ENCODE measurements at regions not wholly inside any gene's neighbourhood (a gene's known extent, or its start where the extent isn't known, plus 50 kb on each side); places are given as distances from the start of the nearest gene placed in this dataset.
"Not testable (repeated sequence)": the region's sequence is repeated elsewhere in the genome, so short reads cannot be mapped to it uniquely, and the experiment has no call there.

GRCh38 chr13:38071340-38071739, 201.8 kb upstream of the TRPC4 start:
- TF ChIP-seq, protein P1, sequence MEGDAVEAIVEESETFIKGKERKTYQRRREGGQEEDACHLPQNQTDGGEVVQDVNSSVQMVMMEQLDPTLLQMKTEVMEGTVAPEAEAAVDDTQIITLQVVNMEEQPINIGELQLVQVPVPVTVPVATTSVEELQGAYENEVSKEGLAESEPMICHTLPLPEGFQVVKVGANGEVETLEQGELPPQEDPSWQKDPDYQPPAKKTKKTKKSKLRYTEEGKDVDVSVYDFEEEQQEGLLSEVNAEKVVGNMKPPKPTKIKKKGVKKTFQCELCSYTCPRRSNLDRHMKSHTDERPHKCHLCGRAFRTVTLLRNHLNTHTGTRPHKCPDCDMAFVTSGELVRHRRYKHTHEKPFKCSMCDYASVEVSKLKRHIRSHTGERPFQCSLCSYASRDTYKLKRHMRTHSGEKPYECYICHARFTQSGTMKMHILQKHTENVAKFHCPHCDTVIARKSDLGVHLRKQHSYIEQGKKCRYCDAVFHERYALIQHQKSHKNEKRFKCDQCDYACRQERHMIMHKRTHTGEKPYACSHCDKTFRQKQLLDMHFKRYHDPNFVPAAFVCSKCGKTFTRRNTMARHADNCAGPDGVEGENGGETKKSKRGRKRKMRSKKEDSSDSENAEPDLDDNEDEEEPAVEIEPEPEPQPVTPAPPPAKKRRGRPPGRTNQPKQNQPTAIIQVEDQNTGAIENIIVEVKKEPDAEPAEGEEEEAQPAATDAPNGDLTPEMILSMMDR (IDR thresholded peaks at IDR 0.05; ENCODE audit: poor library complexity, severe bottlenecking) = not testable (repeated sequence)
- TF ChIP-seq POLR2AphosphoS5 (IDR thresholded peaks at IDR 0.05); EZH2 (IDR thresholded peaks at IDR 0.05; ENCODE audit: borderline replicate concordance, insufficient read depth, low read length, poor library complexity, severe bottlenecking); EP300 (conservative IDR thresholded peaks at IDR 0.05; ENCODE audit: poor library complexity, severe bottlenecking); TAF1 (IDR thresholded peaks at IDR 0.05; ENCODE audit: low read depth); SMC3 (conservative IDR thresholded peaks at IDR 0.05; ENCODE audit: poor library complexity): not testable (repeated sequence)
